GM19324 (cell line): ENCODE measurements at regions not wholly inside any gene's neighbourhood (a gene's known extent, or its start where the extent isn't known, plus 50 kb on each side); places are given as distances from the start of the nearest gene placed in this dataset.

ENCODE experiments used
- ATAC-seq: cut with Tn5 transposase; IDR thresholded peaks from one replicate; pipeline ENCODE4 v1.9.1; 2021; ENCODE audit warnings: mild to moderate bottlenecking, moderate library complexity; ENCODE audit not compliant: unreplicated experiment, low FRiP score

- ATAC-seq: no peak
Observed at GRCh38 chr17:72046178-72046577, 74.6 kb upstream of the SOX9 start.

DNA sequence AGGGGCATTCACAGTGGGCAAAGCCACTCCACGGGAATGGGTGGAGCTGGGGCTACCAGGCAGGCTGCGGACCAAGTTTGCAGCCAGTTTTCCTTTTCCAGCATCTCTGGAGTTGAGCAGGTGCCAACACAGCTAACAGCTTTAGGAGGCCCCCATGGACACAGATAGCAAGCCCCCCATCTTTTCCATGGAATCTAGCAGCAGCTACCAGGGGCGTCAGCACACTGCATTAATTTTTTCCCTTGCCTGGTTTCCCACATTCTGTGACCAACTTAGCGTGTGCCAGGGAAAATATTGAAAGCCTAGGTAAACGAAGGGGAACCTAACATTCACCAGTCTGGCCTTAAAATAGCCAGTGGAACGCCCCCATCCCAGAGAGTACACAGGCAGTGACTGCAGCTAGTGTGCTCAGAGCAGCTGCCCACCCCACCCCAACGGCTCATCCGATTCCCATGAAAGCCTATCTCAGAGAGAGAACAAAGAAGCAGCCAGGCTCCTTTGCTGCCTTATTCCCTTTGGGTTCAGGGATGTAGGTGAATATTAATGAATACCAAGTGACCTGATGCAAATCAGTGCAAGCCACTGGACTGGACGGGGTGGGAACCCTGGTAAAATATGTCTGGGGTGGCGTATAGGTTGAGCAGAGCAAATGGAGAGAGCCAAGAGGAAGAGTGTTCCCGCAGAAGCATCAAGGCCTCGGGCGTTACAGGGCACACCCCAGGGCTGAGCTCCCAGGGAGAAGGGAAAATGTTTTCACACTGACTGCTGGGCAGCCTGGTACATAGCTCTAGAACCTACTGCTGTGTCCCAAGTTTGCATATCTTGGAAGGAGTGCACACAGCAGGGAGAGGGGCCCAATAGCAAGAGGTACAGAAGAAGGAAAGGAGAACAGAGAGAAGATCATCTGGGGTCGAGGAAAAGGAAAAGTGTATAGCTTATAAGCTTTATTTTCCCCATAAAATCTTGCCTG is 73.9 kb upstream of the SOX9 start:
- ATAC-seq: no peak

- no peak for ATAC-seq
Observed at GRCh38 chr17:72049914-72050313, 70.9 kb upstream of the SOX9 start.

GRCh38 chr17:72053036-72053435 is 67.8 kb upstream of the SOX9 start:
- ATAC-seq: no peak

DNA sequence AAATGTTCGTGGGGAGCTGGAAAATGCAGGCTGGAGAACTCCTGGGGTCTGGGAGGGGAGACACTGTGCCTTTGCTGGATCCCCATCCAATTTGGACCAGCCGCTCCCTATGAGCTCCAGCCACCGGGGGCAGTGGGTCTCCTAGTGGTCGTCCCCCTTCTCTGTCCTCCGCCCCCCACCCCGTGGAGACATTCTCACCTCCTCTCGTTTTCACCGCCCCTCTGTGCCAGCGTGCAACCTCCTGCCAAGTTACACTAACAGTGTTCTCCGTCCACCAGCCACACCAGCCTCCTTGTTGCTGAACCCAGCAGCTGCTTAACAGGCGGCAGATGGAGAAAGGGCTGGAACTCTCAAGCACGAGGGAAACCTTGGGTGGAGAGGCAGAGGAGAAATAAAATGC is 67.4 kb upstream of the SOX9 start:
- no peak for ATAC-seq

- no peak for ATAC-seq
Observed at GRCh38 chr17:72056155-72056554, 64.7 kb upstream of the SOX9 start.

GRCh38 chr17:72056727-72057290 is 64.0 kb upstream of the SOX9 start:
- ATAC-seq: no peak

- no peak for ATAC-seq
Observed at GRCh38 chr17:72060084-72060483, 60.7 kb upstream of the SOX9 start.

DNA sequence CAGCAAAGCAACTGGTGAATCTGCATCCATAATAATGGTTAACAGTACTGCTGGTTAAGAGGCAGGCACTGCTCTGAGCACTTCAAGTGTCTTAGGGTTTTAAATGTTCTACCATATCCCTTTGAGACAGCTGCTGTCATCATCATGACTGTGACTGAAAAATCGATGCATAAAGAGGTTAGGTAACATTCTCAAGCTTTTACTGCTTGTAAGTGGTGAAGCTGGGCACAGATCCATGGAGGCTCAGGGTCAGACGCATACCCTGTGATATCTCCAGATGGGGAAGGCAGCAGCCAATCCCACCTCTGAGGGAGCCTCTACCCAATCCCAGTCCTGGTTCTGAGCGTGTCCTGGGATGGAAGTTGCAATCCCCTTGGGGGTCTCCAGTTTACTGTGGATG is 57.6 kb upstream of the SOX9 start:
- no peak for ATAC-seq

DNA sequence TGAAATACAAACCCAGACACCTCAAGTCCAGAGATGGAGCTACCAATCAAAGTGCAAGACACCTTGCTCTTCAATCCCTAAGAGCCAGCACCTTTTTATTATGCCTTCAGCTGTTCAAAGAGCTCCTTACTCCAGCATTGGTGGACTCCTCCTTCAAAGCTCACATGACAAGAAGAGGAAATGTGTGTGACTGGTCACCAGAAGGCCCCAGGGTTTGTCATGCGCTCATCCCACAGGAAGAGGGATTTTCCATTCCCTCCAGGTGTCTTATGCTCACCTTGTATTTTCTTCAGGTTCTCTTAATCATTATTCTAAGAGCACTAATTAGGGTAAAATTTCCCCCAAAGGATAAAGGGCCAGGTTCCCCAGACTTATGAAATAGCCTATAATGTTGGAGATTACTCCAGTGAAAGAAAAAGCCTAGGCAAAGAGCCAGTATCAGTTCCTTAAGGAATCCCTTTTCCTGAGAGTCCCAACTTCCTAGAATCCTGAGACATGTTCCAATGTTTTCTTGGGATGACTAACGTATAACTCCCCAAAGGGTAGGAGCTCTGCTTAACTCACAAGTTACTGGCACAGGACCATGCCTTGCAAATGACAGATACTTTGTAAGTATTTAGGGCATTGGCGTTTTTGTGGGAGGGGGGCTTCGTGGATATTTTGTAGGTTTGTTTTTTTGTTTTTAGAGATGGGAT is 56.9 kb upstream of the SOX9 start:
- no peak for ATAC-seq

- no peak for ATAC-seq
Observed at GRCh38 chr17:72064606-72065193, 56.1 kb upstream of the SOX9 start.

DNA sequence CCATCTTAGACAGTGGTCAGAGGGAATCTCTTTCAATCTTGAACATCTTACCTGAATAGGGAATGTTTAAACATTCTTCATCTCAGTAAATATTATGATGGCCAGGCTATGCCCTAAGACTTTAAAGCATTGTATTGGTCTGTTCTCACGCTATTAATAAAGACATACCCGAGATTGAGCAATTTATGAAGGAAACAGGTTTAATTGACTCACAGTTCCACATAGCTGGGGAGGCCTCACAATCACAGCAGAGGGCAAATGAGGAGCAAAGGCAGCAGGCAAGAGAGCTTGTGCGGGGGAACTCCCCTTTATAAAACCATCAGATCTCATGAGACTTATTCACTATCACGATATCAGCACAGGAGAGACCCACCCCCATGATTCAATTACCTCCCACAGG is 55.3 kb upstream of the SOX9 start:
- no peak for ATAC-seq

DNA sequence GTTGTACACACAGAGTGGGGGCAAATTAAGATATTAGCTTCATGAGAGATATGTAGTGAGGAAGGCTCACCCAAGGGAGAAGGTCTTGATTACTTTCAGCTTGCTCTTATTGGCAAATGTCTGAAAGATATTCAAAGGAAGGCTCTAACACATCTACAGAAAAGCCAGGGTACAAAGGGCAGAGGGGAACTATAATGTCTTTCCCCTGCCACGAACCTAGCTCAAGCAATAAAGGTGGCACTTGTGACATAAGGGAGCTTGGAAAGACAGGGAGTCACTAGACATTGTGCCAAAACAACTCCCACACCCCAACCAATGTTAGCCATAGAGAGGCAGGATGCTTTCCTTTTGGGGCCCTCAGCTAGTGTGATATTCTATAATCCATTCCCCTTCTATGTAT is 52.2 kb upstream of the SOX9 start:
- no peak for ATAC-seq

DNA sequence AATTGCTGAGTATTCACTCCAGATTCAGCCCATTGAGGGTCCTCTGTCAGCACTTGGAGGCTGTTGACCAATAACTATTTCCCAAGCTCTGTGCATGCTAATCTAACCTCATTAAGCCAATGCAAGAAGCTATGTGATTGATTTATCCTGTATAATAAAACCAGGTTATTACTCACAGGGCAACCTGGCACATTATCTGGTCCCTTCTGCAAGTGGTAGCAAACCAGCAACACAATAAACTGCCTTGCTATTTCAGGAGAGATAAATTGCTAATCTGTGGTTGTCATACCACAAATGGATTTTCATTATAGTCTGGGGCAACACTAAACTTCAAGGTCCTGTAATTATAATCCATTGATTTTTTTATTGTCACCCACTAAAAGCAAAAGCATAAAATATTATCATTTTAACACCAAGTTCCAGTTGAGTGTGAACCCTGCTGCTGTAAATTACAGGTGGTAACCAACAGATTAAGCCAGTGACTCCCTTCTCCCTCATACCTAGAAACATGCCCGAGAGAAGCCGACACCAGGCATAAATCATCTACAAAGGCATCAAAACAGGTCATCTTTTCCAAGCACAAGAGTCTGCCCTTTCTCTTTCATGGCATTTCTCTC is 51.1 kb upstream of the SOX9 start:
- ATAC-seq: no peak
